H1 (cell line): ENCODE measurements at regions not wholly inside any gene's neighbourhood (a gene's known extent, or its start where the extent isn't known, plus 50 kb on each side); places are given as distances from the start of the nearest gene placed in this dataset.

ENCODE experiments used
- CTCF ChIA-PET: fragments of 300-600 bp; sonication (Branson Sonifier 250); formaldehyde crosslinking; loops from one replicate; lab custom pipeline; 2021; ENCODE audit not compliant: partially characterized antibody; lab: Charles Lee
- POLR2A ChIA-PET: fragments of 300-600 bp; sonication (Branson Sonifier 250); formaldehyde crosslinking; loops from one replicate; lab custom pipeline; 2021; ENCODE audit warnings: inconsistent platforms; ENCODE audit not compliant: partially characterized antibody; lab: Charles Lee
- DNase-seq, 2 experiments: peaks; one replicate each; pipeline versions ENCODE4 v3.0.0 to v3.0.0-alpha.2; 2010 to 2022; ENCODE audit warnings: low spot score in 2 of 2, low read depth in 1 of 2, mixed read lengths in 1 of 2
- FAIRE-seq: peaks from 2 replicates; lab custom pipeline; 2011; peaks lifted over from hg19 to GRCh38; lab: Jason Lieb, UNC
- H2AFZ ChIP-seq: 2 replicates; pipeline ENCODE4 v1.8.1; 2012; ENCODE audit warnings: low read length, inconsistent platforms
- H2AK5ac ChIP-seq: 2 replicates; pipeline ENCODE4 v1.6.1; 2013; ENCODE audit warnings: low read depth, low read length
- H2BK120ac ChIP-seq: replicated peaks from 2 replicates; pipeline ENCODE3; 2013; ENCODE audit warnings: low read depth, low read length, inconsistent platforms
- H2BK12ac ChIP-seq: 2 replicates; pipeline ENCODE4 v1.6.1; 2013; ENCODE audit warnings: low read depth, low read length
- H2BK15ac ChIP-seq: 2 replicates; pipeline ENCODE4 v1.6.1; 2013; ENCODE audit warnings: low read length
- H2BK20ac ChIP-seq: 2 replicates; pipeline ENCODE4 v1.6.1; 2013; ENCODE audit warnings: low read length
- H2BK5ac ChIP-seq: 2 replicates; pipeline ENCODE4 v1.6.1; 2013; ENCODE audit warnings: low read depth, low read length
- H3K14ac ChIP-seq: 2 replicates; pipeline ENCODE4 v1.6.1; 2013; ENCODE audit warnings: inconsistent platforms; ENCODE audit not compliant: insufficient read length
- H3K18ac ChIP-seq: 2 replicates; pipeline ENCODE4 v1.6.1; 2013; ENCODE audit warnings: low read length; ENCODE audit errors: extremely low read depth
- H3K23ac ChIP-seq: 2 replicates; pipeline ENCODE4 v1.6.1; 2013; ENCODE audit warnings: inconsistent platforms; ENCODE audit not compliant: insufficient read length
- H3K23me2 ChIP-seq: 2 replicates; pipeline ENCODE4 v1.6.1; 2013; ENCODE audit warnings: low read depth, low read length
- H3K27ac ChIP-seq: 2 replicates; pipeline ENCODE4 v1.6.1; 2011; ENCODE audit warnings: low read depth, low read length, inconsistent platforms
- H3K27me3 ChIP-seq, 4 experiments: replicated peaks in 1 of 4; 1 replicate in 1 of 4; 2 replicates in 3 of 4; pipeline versions ENCODE4 v1.6.1 to v1.8.1; 2011 to 2013; ENCODE audit warnings: low read length in 3 of 4, mild to moderate bottlenecking in 3 of 4, inconsistent platforms in 2 of 4, mixed read lengths in 2 of 4, moderate library complexity in 1 of 4; ENCODE audit not compliant: control insufficient read depth in 3 of 4, insufficient read depth in 3 of 4; ENCODE audit errors: extremely low read depth in 1 of 4
- H3K36me3 ChIP-seq, 4 experiments: 2 replicates each; pipeline versions ENCODE4 v1.6.1 to v1.8.1; 2011 to 2013; ENCODE audit warnings: mild to moderate bottlenecking in 4 of 4, low read length in 3 of 4, moderate library complexity in 2 of 4, control low read depth in 1 of 4, inconsistent platforms in 1 of 4; ENCODE audit not compliant: insufficient read depth in 4 of 4, control insufficient read depth in 2 of 4
- H3K4ac ChIP-seq: replicated peaks from 2 replicates; pipeline ENCODE3; 2013; ENCODE audit warnings: low read length, low read depth, mixed read lengths, inconsistent platforms; ENCODE audit not compliant: insufficient read length
- H3K4me1 ChIP-seq, 4 experiments: replicated peaks in 1 of 4; 1 replicate in 1 of 4; 2 replicates in 3 of 4; pipeline versions ENCODE4 v1.6.1 to v1.8.1; 2011 to 2013; ENCODE audit warnings: low read length in 3 of 4, inconsistent platforms in 2 of 4, mixed read lengths in 1 of 4; ENCODE audit not compliant: insufficient read depth in 4 of 4, control insufficient read depth in 3 of 4
- H3K4me2 ChIP-seq, 2 experiments: 2 replicates each; pipeline versions ENCODE4 v1.6.1 to v1.8.1; 2011 to 2013; ENCODE audit warnings: low read depth in 2 of 2, low read length in 2 of 2, control low read depth in 1 of 2, inconsistent platforms in 1 of 2, mild to moderate bottlenecking in 1 of 2; ENCODE audit not compliant: insufficient read depth in 1 of 2
- H3K4me3 ChIP-seq, 4 experiments: fragments of 200-600, 300-600 bp in 1 of 4; sonication (generic), shearing (Covaris generic), sonication (Bioruptor Twin) in 1 of 4; 2 replicates each; pipeline versions ENCODE4 v1.5.1 to v1.8.1; 2011 to 2016; ENCODE audit warnings: low read length in 4 of 4, low read depth in 3 of 4, control low read depth in 2 of 4, inconsistent platforms in 2 of 4, mild to moderate bottlenecking in 2 of 4, mixed read lengths in 1 of 4, moderate library complexity in 1 of 4; ENCODE audit not compliant: insufficient read depth in 2 of 4; ENCODE audit errors: extremely low read depth in 1 of 4
- H3K56ac ChIP-seq: replicated peaks from 2 replicates; pipeline ENCODE3; 2013; ENCODE audit warnings: low read depth, mild to moderate bottlenecking, mixed read lengths, low read length, inconsistent platforms; ENCODE audit not compliant: insufficient read length
- H3K79me1 ChIP-seq: 2 replicates; pipeline ENCODE4 v1.6.1; 2013; ENCODE audit warnings: low read depth, low read length, control low read depth
- H3K79me2 ChIP-seq, 2 experiments: 2 replicates each; pipeline versions ENCODE4 v1.6.1 to v1.8.1; 2012 to 2013; ENCODE audit warnings: low read length in 2 of 2, mild to moderate bottlenecking in 2 of 2, inconsistent platforms in 1 of 2; ENCODE audit not compliant: insufficient read depth in 2 of 2, control insufficient read depth in 1 of 2
- H3K9ac ChIP-seq, 4 experiments: replicated peaks in 1 of 4; 1 replicate in 1 of 4; 2 replicates in 3 of 4; pipeline versions ENCODE4 v1.6.1 to v1.8.1; 2011 to 2013; ENCODE audit warnings: low read depth in 3 of 4, low read length in 3 of 4, control low read depth in 2 of 4, mild to moderate bottlenecking in 2 of 4, moderate library complexity in 2 of 4, inconsistent platforms in 1 of 4; ENCODE audit errors: extremely low read depth in 1 of 4
- H3K9me3 ChIP-seq, 2 experiments: 2 replicates each; pipeline versions ENCODE4 v1.6.1 to v1.8.1; 2012 to 2013; ENCODE audit warnings: mild to moderate bottlenecking in 2 of 2, moderate library complexity in 2 of 2, control low read depth in 1 of 2, inconsistent platforms in 1 of 2, low read depth in 1 of 2, low read length in 1 of 2, mixed read lengths in 1 of 2; ENCODE audit not compliant: insufficient read depth in 2 of 2
- H4K20me1 ChIP-seq, 2 experiments: replicated peaks in 1 of 2; 2 replicates each; pipeline versions ENCODE3 to v1.8.1; 2011 to 2013; ENCODE audit warnings: inconsistent platforms in 2 of 2, low read length in 2 of 2, mild to moderate bottlenecking in 1 of 2; ENCODE audit not compliant: insufficient read depth in 2 of 2, control insufficient read depth in 1 of 2
- H4K5ac ChIP-seq: 2 replicates; pipeline ENCODE4 v1.6.1; 2013; ENCODE audit warnings: low read length, low read depth, mixed read lengths, inconsistent platforms; ENCODE audit not compliant: insufficient read length
- H4K8ac ChIP-seq: 2 replicates; pipeline ENCODE4 v1.8.0; 2013; ENCODE audit warnings: mild to moderate bottlenecking, moderate library complexity, low read length, inconsistent platforms; ENCODE audit not compliant: insufficient read depth; ENCODE audit errors: extremely low read depth
- H4K91ac ChIP-seq: replicated peaks from 2 replicates; pipeline ENCODE3; 2013; ENCODE audit warnings: low read length, mixed read lengths, inconsistent platforms; ENCODE audit not compliant: insufficient read length
- BACH1 ChIP-seq: IDR thresholded peaks from 2 replicates; pipeline ENCODE4 v1.6.1; 2012; ENCODE audit warnings: low read length, improper control_type of control experiment
- CEBPB ChIP-seq: IDR thresholded peaks from 2 replicates; pipeline ENCODE4 v1.6.1; 2012; ENCODE audit warnings: low read depth, low read length
- JUN ChIP-seq: IDR thresholded peaks from 2 replicates; pipeline ENCODE4 v1.6.1; 2011; ENCODE audit warnings: low read depth, mild to moderate bottlenecking, improper control_type of control experiment, low read length
- NANOG ChIP-seq: IDR thresholded peaks from 2 replicates; pipeline ENCODE4 v1.6.1; 2011; ENCODE audit warnings: low read length, low read depth, mild to moderate bottlenecking, inconsistent platforms; ENCODE audit not compliant: insufficient read depth, poor library complexity, severe bottlenecking
- NRF1 ChIP-seq: IDR thresholded peaks from 2 replicates; pipeline ENCODE4 v1.6.1; 2011; ENCODE audit warnings: mild to moderate bottlenecking, low read depth, low read length, improper control_type of control experiment
- POLR2A ChIP-seq, 2 experiments: IDR thresholded peaks; 1 replicate in 1 of 2; 2 replicates in 1 of 2; pipeline ENCODE4 v1.6.1; 2011; ENCODE audit warnings: low read depth in 2 of 2, low read length in 2 of 2, mild to moderate bottlenecking in 2 of 2; ENCODE audit errors: control extremely low read depth in 1 of 2
- RAD21 ChIP-seq, 2 experiments: IDR thresholded peaks in 1 of 2; conservative IDR thresholded peaks in 1 of 2; 2 replicates each; pipeline ENCODE4 v1.6.1; 2011; ENCODE audit warnings: low read depth in 2 of 2, low read length in 2 of 2, improper control_type of control experiment in 1 of 2, inconsistent platforms in 1 of 2, mild to moderate bottlenecking in 1 of 2, moderate library complexity in 1 of 2
- RFX5 ChIP-seq: IDR thresholded peaks from 2 replicates; pipeline ENCODE4 v1.6.1; 2011; ENCODE audit warnings: low read depth, low read length, improper control_type of control experiment, borderline replicate concordance
- SAP30 ChIP-seq: fragments of 300-600 bp; sonication (generic); IDR thresholded peaks from 2 replicates; pipeline ENCODE4 v1.7.1; 2012; ENCODE audit warnings: low read length, moderate library complexity, mild to moderate bottlenecking, inconsistent platforms; ENCODE audit not compliant: insufficient read depth, insufficient replicate concordance
- SIN3A ChIP-seq, 2 experiments: IDR thresholded peaks in 1 of 2; conservative IDR thresholded peaks in 1 of 2; 2 replicates each; pipeline ENCODE4 v1.6.1; 2011 to 2012; ENCODE audit warnings: low read length in 2 of 2, improper control_type of control experiment in 1 of 2, low read depth in 1 of 2, mild to moderate bottlenecking in 1 of 2
- SIX5 ChIP-seq: IDR thresholded peaks from 2 replicates; pipeline ENCODE4 v1.6.1; 2011; ENCODE audit warnings: mild to moderate bottlenecking, low read depth, low read length
- SUZ12 ChIP-seq: fragments of 200-600 bp; sonication (generic); IDR thresholded peaks from 2 replicates; pipeline ENCODE4 v1.6.1; 2012; ENCODE audit warnings: mild to moderate bottlenecking, inconsistent platforms, low read length, moderate library complexity, mixed read lengths
- TAF1 ChIP-seq: IDR thresholded peaks from 2 replicates; pipeline ENCODE4 v1.6.1; 2011; ENCODE audit warnings: mild to moderate bottlenecking, low read depth, low read length
- USF2 ChIP-seq: IDR thresholded peaks from 2 replicates; pipeline ENCODE4 v1.6.1; 2011; ENCODE audit warnings: low read length, improper control_type of control experiment
- WGBS, 2 experiments: shearing (Covaris generic) in 1 of 2; methylation state at CpG; one replicate each; pipeline versions ENCODE4 v1.1.6 to v1.1.7; 2013 to 2015; ENCODE audit warnings: low lambda C conversion rate in 2 of 2, mixed read lengths in 2 of 2, inconsistent platforms in 1 of 2, low coverage in 1 of 2, missing lambda C conversion rate in 1 of 2; ENCODE audit not compliant: insufficient replicate concordance in 2 of 2, insufficient coverage in 1 of 2, insufficient read length in 1 of 2; ENCODE audit errors: extremely low coverage in 1 of 2, missing lambda C conversion rate in 1 of 2; 5-methylcytosine and 5-hydroxymethylcytosine counted together

GRCh38 chr7:9835199-9835598, 1138.5 kb upstream of the PHF14 start:
- Histone ChIP-seq H2AK5ac (no peak overlapping the region), H4K91ac (no peak overlapping the region), H3K23ac (no peak overlapping the region), H2BK15ac (no peak overlapping the region), H3K79me1 (no peaks in the 10 kb centered on the region), H3K23me2 (no peaks in the 10 kb centered on the region), H3K9me3 (no peaks in the 10 kb centered on the region), H3K56ac (no peak overlapping the region), H2AFZ (no peak overlapping the region), H2BK20ac (no peak overlapping the region), H4K20me1 (no peaks in the 10 kb centered on the region), H3K79me2 (no peaks in the 10 kb centered on the region), H3K27me3 (peaks cover 0 to 1% (median 0%) of the 10 kb centered on the region in 4 experiments; a peak in 1 of 7 replicates), H2BK5ac (no peak overlapping the region), H3K27ac (no peak overlapping the region), H4K5ac (no peak overlapping the region), H3K4me1 (no peaks in the 10 kb centered on the region), H3K4me3 (no peak overlapping the region), H4K8ac (no peak overlapping the region), H3K9ac (no peak overlapping the region), H3K36me3 (no peaks in the 10 kb centered on the region), H3K14ac (no peak overlapping the region), H2BK120ac (no peak overlapping the region)
- DNase-seq (no peak), FAIRE-seq (no peak)
- WGBS, 2 experiments = 94% methylated on average over 3 of the region's 3 CpGs; no CpG with 5 or more reads in 1 of the 2 experiments
- ChIA-PET POLR2A (no interaction called here), CTCF (no interaction called here)
- TF ChIP-seq BACH1 (no peak), NRF1 (no peak), SAP30 (no peak), SIN3A (conservative IDR thresholded peaks at IDR 0.05 in 1 of 2, IDR thresholded peaks at IDR 0.05 in 1 of 2; ENCODE audit: low read depth in 1 of 2, low read length in 2 of 2) (no peak), POLR2A (IDR thresholded peaks at IDR 0.05; ENCODE audit: control extremely low read depth in 1 of 2, low read depth in 2 of 2, low read length in 2 of 2) (no peak), USF2 (no peak), RAD21 (IDR thresholded peaks at IDR 0.05 in 1 of 2, conservative IDR thresholded peaks at IDR 0.05 in 1 of 2; ENCODE audit: low read depth in 2 of 2, low read length in 2 of 2) (no peak), SIX5 (no peak), TAF1 (no peak), JUN (no peak), NANOG (no peak), SUZ12 (no peak), RFX5 (no peak), CEBPB (no peak)
- TF ChIP-seq, all 59 proteins: peak for 0
- Histone ChIP-seq H3K4ac (no peak overlapping the region), H2BK12ac (no peak overlapping the region), H3K4me2 (no peak overlapping the region), H3K18ac (no peak overlapping the region)
